ENCODE measurements at regions not wholly inside any gene's neighbourhood (a gene's known extent, or its start where the extent isn't known, plus 50 kb on each side); places are given as distances from the start of the nearest gene placed in this dataset.

DNA sequence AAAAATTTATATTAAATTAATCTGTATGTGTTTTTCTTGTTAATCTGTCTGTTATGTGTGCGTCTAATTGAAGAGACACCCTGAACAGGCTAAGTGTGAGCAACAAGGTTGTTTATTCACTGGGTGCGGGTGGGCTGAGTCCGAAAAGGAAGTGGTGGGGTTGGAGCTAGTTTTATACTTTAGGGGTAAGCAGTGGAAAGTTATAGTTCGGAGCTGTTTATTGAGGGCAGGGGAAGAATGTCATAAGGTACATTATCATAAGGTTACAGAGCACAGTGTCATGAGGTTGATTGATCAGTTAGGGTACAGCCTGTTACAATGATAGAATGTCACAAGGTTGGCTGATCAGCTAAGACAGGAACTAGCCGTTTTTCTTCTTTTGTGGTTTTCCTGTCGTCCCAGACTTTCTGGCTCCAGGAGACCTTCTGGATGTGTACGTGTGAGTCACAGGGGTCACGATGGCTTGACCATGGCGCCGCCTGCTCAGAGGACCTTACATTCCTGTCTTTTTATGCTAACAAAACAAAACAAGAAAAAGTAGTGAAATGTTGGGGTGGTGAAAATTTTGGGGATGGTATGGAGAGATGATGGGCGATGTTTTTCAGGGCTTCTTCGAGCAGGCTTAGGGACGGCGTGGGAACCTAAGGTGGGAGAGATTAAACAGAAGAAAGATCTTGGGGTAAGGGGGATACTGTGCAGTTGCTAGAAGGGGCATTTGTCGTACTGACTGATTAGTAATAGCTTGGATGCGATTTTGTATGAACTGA, 754.0 kb upstream of the ADGRB3 start (continued):
- TF ChIP-seq, protein P1, sequence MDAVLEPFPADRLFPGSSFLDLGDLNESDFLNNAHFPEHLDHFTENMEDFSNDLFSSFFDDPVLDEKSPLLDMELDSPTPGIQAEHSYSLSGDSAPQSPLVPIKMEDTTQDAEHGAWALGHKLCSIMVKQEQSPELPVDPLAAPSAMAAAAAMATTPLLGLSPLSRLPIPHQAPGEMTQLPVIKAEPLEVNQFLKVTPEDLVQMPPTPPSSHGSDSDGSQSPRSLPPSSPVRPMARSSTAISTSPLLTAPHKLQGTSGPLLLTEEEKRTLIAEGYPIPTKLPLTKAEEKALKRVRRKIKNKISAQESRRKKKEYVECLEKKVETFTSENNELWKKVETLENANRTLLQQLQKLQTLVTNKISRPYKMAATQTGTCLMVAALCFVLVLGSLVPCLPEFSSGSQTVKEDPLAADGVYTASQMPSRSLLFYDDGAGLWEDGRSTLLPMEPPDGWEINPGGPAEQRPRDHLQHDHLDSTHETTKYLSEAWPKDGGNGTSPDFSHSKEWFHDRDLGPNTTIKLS (IDR thresholded peaks at IDR 0.05; ENCODE audit: borderline replicate concordance, low read depth), result no peak; the same call in 1 of the 2 replicates
- TF ChIP-seq, protein P2, sequence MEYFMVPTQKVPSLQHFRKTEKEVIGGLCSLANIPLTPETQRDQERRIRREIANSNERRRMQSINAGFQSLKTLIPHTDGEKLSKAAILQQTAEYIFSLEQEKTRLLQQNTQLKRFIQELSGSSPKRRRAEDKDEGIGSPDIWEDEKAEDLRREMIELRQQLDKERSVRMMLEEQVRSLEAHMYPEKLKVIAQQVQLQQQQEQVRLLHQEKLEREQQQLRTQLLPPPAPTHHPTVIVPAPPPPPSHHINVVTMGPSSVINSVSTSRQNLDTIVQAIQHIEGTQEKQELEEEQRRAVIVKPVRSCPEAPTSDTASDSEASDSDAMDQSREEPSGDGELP (CRISPR knock-in tag; IDR thresholded peaks at IDR 0.05; ENCODE audit: borderline replicate concordance), result no peak
- TF ChIP-seq NR4A1 (CRISPR knock-in tag; IDR thresholded peaks at IDR 0.05), result no peak
- no peak; the same call in 1 of the 2 replicates for TF ChIP-seq NR4A1 (tag; IDR thresholded peaks at IDR 0.05)
- no peak for TF ChIP-seq MYC (IDR thresholded peaks at IDR 0.05; ENCODE audit: low read depth, low read length)
- TF ChIP-seq MYC (CRISPR knock-in tag; IDR thresholded peaks at IDR 0.05; ENCODE audit: borderline replicate concordance, low read depth), result no peak
- TF ChIP-seq ZNF274 (IDR thresholded peaks at IDR 0.05; ENCODE audit: borderline replicate concordance, low read depth, low read length), result no peak
- peak; percentile 81 for TF ChIP-seq SMAD1 (IDR thresholded peaks at IDR 0.05; ENCODE audit: low read depth, low read length, partially characterized antibody)
- TF ChIP-seq, protein P3, sequence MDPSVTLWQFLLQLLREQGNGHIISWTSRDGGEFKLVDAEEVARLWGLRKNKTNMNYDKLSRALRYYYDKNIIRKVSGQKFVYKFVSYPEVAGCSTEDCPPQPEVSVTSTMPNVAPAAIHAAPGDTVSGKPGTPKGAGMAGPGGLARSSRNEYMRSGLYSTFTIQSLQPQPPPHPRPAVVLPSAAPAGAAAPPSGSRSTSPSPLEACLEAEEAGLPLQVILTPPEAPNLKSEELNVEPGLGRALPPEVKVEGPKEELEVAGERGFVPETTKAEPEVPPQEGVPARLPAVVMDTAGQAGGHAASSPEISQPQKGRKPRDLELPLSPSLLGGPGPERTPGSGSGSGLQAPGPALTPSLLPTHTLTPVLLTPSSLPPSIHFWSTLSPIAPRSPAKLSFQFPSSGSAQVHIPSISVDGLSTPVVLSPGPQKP (CRISPR knock-in tag; IDR thresholded peaks at IDR 0.05), result no peak
- TF ChIP-seq IFI16 (CRISPR knock-in tag; IDR thresholded peaks at IDR 0.05), result no peak
- TF ChIP-seq CHD1 (IDR thresholded peaks at IDR 0.05; ENCODE audit: low read length), result no peak
- TF ChIP-seq DNMT1 (IDR thresholded peaks at IDR 0.05), result no peak
- peak; percentile 41; the same call in 1 of the 2 replicates for TF ChIP-seq RFX7 (CRISPR knock-in tag; IDR thresholded peaks at IDR 0.05)
- TF ChIP-seq ZBTB7A (IDR thresholded peaks at IDR 0.05; ENCODE audit: borderline replicate concordance, control insufficient read depth, low read depth, low read length), result no peak
- peak; percentile 91 for TF ChIP-seq ELF4 (CRISPR knock-in tag; IDR thresholded peaks at IDR 0.05)
- no peak for TF ChIP-seq DACH1 (IDR thresholded peaks at IDR 0.05; ENCODE audit: partially characterized antibody)
- no peak for TF ChIP-seq HNRNPK (IDR thresholded peaks at IDR 0.05; ENCODE audit: low read depth, low read length, poor library complexity, severe bottlenecking)
- no peak; the same call in 1 of the 2 replicates for TF ChIP-seq CCAR2 (IDR thresholded peaks at IDR 0.05; ENCODE audit: low read depth, low read length)
- TF ChIP-seq ZNF445 (CRISPR knock-in tag; IDR thresholded peaks at IDR 0.05; ENCODE audit: low read depth), result peak; percentile 42; the same call in 1 of the 2 replicates
- no peak for TF ChIP-seq ZNF324 (CRISPR knock-in tag; IDR thresholded peaks at IDR 0.05)
- no peak for TF ChIP-seq BCOR (IDR thresholded peaks at IDR 0.05)
- TF ChIP-seq, protein P4, sequence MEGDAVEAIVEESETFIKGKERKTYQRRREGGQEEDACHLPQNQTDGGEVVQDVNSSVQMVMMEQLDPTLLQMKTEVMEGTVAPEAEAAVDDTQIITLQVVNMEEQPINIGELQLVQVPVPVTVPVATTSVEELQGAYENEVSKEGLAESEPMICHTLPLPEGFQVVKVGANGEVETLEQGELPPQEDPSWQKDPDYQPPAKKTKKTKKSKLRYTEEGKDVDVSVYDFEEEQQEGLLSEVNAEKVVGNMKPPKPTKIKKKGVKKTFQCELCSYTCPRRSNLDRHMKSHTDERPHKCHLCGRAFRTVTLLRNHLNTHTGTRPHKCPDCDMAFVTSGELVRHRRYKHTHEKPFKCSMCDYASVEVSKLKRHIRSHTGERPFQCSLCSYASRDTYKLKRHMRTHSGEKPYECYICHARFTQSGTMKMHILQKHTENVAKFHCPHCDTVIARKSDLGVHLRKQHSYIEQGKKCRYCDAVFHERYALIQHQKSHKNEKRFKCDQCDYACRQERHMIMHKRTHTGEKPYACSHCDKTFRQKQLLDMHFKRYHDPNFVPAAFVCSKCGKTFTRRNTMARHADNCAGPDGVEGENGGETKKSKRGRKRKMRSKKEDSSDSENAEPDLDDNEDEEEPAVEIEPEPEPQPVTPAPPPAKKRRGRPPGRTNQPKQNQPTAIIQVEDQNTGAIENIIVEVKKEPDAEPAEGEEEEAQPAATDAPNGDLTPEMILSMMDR (IDR thresholded peaks at IDR 0.05 in 2 of 3, conservative IDR thresholded peaks at IDR 0.05 in 1 of 3; ENCODE audit: insufficient read depth in 2 of 3, low read depth in 1 of 3, low read length in 3 of 3), result no peak
- TF ChIP-seq MCM7 (IDR thresholded peaks at IDR 0.05), result no peak
- TF ChIP-seq E2F3 (CRISPR knock-in tag; IDR thresholded peaks at IDR 0.05), result no peak

Measured in K562 (cell line).